AG04449 (cell line): ENCODE measurements at regions not wholly inside any gene's neighbourhood (a gene's known extent, or its start where the extent isn't known, plus 50 kb on each side); places are given as distances from the start of the nearest gene placed in this dataset.

Experiments
- CTCF ChIA-PET: fragments of 350-600 bp; formaldehyde crosslinking; extraction: SDS; loops from one replicate; lab custom pipeline; 2021; ENCODE audit warnings: antibody characterized with exemption; lab: Yijun Ruan, JAX
- POLR2A ChIA-PET: fragments of 400-600, 350-600 bp; formaldehyde crosslinking; extraction: SDS; loops from one replicate; lab custom pipeline; 2020; ENCODE audit warnings: antibody characterized with exemption, inconsistent platforms; lab: Yijun Ruan, JAX
- DNase-seq: peaks from one replicate; pipeline ENCODE4 v3.0.0-alpha.2; 2010; ENCODE audit warnings: low read depth, low spot score
- H3K4me3 ChIP-seq: 2 replicates; pipeline ENCODE4 v1.5.1; 2011; ENCODE audit warnings: low read depth, mild to moderate bottlenecking, control low read depth, low read length
- CTCF ChIP-seq: IDR thresholded peaks from one replicate; pipeline ENCODE4 v1.5.1; 2011; ENCODE audit warnings: mild to moderate bottlenecking, moderate library complexity, low read length, control low read depth, inconsistent platforms; ENCODE audit not compliant: insufficient read depth; ENCODE audit errors: missing control alignments

GRCh38 chr7:106524690-106525059 is 136.3 kb downstream of the CCDC71L start:
- TF ChIP-seq CTCF, result no peak
- no peak overlapping the region for H3K4me3 ChIP-seq
- ChIA-PET CTCF (interaction anchor here (0.7 to 1.6 kb wide), 2 partner anchors 15 to 17 kb away, joined by 3 to 4 read pairs; no protein-coding TSS in a partner anchor), POLR2A (no interaction called here)
- no peak for DNase-seq

- no peak for DNase-seq
- ChIA-PET CTCF (interaction anchor here (1.6 kb wide), 1 partner anchor 18 kb away, joined by 4 read pairs; no protein-coding TSS in a partner anchor), POLR2A (no interaction called here)
- no peak overlapping the region for H3K4me3 ChIP-seq
- no peak for TF ChIP-seq CTCF
Measured at GRCh38 chr7:106523482-106523881, 137.5 kb downstream of the CCDC71L start.

GRCh38 chr7:106522696-106523095 is 138.3 kb downstream of the CCDC71L start:
- CTCF ChIA-PET, result no interaction called here
- TF ChIP-seq CTCF, result no peak
- POLR2A ChIA-PET, result no interaction called here
- DNase-seq, result no peak
- no peak overlapping the region for H3K4me3 ChIP-seq

GRCh38 chr7:106521541-106521940 is 139.4 kb downstream of the CCDC71L start:
- ChIA-PET POLR2A (no interaction called here), CTCF (no interaction called here)
- no peak for TF ChIP-seq CTCF
- no peak overlapping the region for H3K4me3 ChIP-seq
- no peak for DNase-seq

- H3K4me3 ChIP-seq, result no peak overlapping the region
- DNase-seq, result no peak
- no peak for TF ChIP-seq CTCF
- CTCF ChIA-PET, result no interaction called here
- POLR2A ChIA-PET, result no interaction called here
Measured at GRCh38 chr7:106520962-106521514, 139.9 kb downstream of the CCDC71L start.

GRCh38 chr7:106518967-106519366 is 142.0 kb downstream of the CCDC71L start:
- POLR2A ChIA-PET, result no interaction called here
- TF ChIP-seq CTCF, result no peak
- DNase-seq, result no peak
- CTCF ChIA-PET, result interaction anchor here (1.2 kb wide), 1 partner anchor 24 kb away, joined by 4 read pairs; no protein-coding TSS in a partner anchor
- H3K4me3 ChIP-seq, result no peak overlapping the region
